Endodermal cell (in vitro differentiated cells): ENCODE measurements at regions not wholly inside any gene's neighbourhood (a gene's known extent, or its start where the extent isn't known, plus 50 kb on each side); places are given as distances from the start of the nearest gene placed in this dataset.

Experiments
- DNase-seq: peaks from one replicate; pipeline ENCODE4 v3.0.0-alpha.2; 2017
- H3K27ac ChIP-seq: 2 replicates; pipeline ENCODE4 v1.5.1; 2013; ENCODE audit warnings: mild to moderate bottlenecking, low read depth, low read length, moderate library complexity
- H3K27me3 ChIP-seq: 2 replicates; pipeline ENCODE4 v1.6.1; 2013; ENCODE audit warnings: mild to moderate bottlenecking, low read length, moderate library complexity; ENCODE audit not compliant: insufficient read depth, control insufficient read depth, poor library complexity, severe bottlenecking
- H3K36me3 ChIP-seq: 2 replicates; pipeline ENCODE4 v1.7.0; 2013; ENCODE audit warnings: mild to moderate bottlenecking, low read length, moderate library complexity; ENCODE audit not compliant: control insufficient read depth, insufficient read depth
- H3K4me1 ChIP-seq: one replicate; pipeline ENCODE4 v1.7.0; 2013; ENCODE audit warnings: low read length; ENCODE audit not compliant: control insufficient read depth, insufficient read depth
- H3K4me3 ChIP-seq: 2 replicates; pipeline ENCODE4 v1.5.1; 2013; ENCODE audit warnings: mild to moderate bottlenecking, low read length, moderate library complexity
- H3K9ac ChIP-seq: 2 replicates; pipeline ENCODE4 v1.6.1; 2013; ENCODE audit warnings: mild to moderate bottlenecking, low read length, moderate library complexity; ENCODE audit not compliant: poor library complexity, severe bottlenecking; ENCODE audit errors: extremely low read depth
- H3K9me3 ChIP-seq: 2 replicates; pipeline ENCODE4 v1.6.1; 2013; ENCODE audit warnings: mild to moderate bottlenecking, low read length, moderate library complexity; ENCODE audit not compliant: control insufficient read depth
- H3K27ac Mint-ChIP-seq: 2 replicates; pipeline ENCODE4 v1.8.0; 2020; ENCODE audit warnings: mixed read lengths
- H3K27me3 Mint-ChIP-seq: 2 replicates; pipeline ENCODE4 v1.8.0; 2021; ENCODE audit warnings: mild to moderate bottlenecking, mixed read lengths; ENCODE audit not compliant: insufficient read depth
- H3K36me3 Mint-ChIP-seq: 2 replicates; pipeline ENCODE4 v1.8.0; 2020; ENCODE audit warnings: low read depth, mixed read lengths
- H3K4me1 Mint-ChIP-seq: 2 replicates; pipeline ENCODE4 v1.8.0; 2020; ENCODE audit warnings: mixed read lengths
- H3K4me3 Mint-ChIP-seq: 2 replicates; pipeline ENCODE4 v1.8.0; 2020; ENCODE audit warnings: mild to moderate bottlenecking, moderate library complexity, mixed read lengths
- H3K9me3 Mint-ChIP-seq: 2 replicates; pipeline ENCODE4 v1.8.0; 2020; ENCODE audit warnings: mild to moderate bottlenecking, mixed read lengths
- CTCF ChIP-seq: fragments of 200-600 bp; sonication (generic); conservative IDR thresholded peaks from 2 replicates; pipeline ENCODE4 v1.5.0; 2021; ENCODE audit warnings: antibody characterized with exemption, mild to moderate bottlenecking
- WGBS, 2 experiments: methylation state at CpG; one replicate each; pipeline versions ENCODE4 v1.1.5 to v1.1.7; 2013; ENCODE audit warnings: missing lambda C conversion rate in 2 of 2, mixed read lengths in 1 of 2; ENCODE audit not compliant: insufficient coverage in 1 of 2, insufficient read length in 1 of 2; 5-methylcytosine and 5-hydroxymethylcytosine counted together

GRCh38 chr1:82218846-82219245 lies 418.1 kb downstream of the ADGRL2 start:
- no peak overlapping the region for H3K27ac Mint-ChIP-seq
- H3K27me3 Mint-ChIP-seq, result no peaks in the 10 kb centered on the region
- no peaks in the 10 kb centered on the region for H3K36me3 Mint-ChIP-seq
- WGBS, 2 experiments, result 98 to 100% methylated on average over 2 of the region's 2 CpGs
- Histone ChIP-seq H3K27ac (no peak overlapping the region), H3K4me3 (no peak overlapping the region), H3K4me1 (no peaks in the 10 kb centered on the region), H3K9ac (no peak overlapping the region), H3K27me3 (no peaks in the 10 kb centered on the region), H3K36me3 (no peaks in the 10 kb centered on the region), H3K9me3 (no peaks in the 10 kb centered on the region)
- TF ChIP-seq CTCF, result no peak
- H3K9me3 Mint-ChIP-seq, result no peaks in the 10 kb centered on the region
- no peak overlapping the region for H3K4me3 Mint-ChIP-seq
- H3K4me1 Mint-ChIP-seq, result no peaks in the 10 kb centered on the region
- DNase-seq, result no peak

- Mint-ChIP-seq H3K27ac (no peak overlapping the region), H3K4me1 (no peaks in the 10 kb centered on the region), H3K4me3 (no peak overlapping the region), H3K27me3 (no peaks in the 10 kb centered on the region), H3K9me3 (no peaks in the 10 kb centered on the region), H3K36me3 (no peaks in the 10 kb centered on the region)
- H3K9me3 ChIP-seq, result no peaks in the 10 kb centered on the region
- no peak for DNase-seq
- no peaks in the 10 kb centered on the region for H3K36me3 ChIP-seq
- H3K27me3 ChIP-seq, result no peaks in the 10 kb centered on the region
- peaks cover 3% of the 10 kb centered on the region for H3K4me1 ChIP-seq
- no peak overlapping the region for H3K4me3 ChIP-seq
- WGBS, 2 experiments, result 84 to 96% methylated on average over 2 of the region's 2 CpGs
- no peak overlapping the region for H3K27ac ChIP-seq
- TF ChIP-seq CTCF, result no peak
- H3K9ac ChIP-seq, result no peak overlapping the region
Measured at GRCh38 chr1:82215853-82216175, 415.1 kb downstream of the ADGRL2 start.

GRCh38 chr1:82215056-82215852 lies 414.5 kb downstream of the ADGRL2 start:
- H3K36me3 ChIP-seq, result no peaks in the 10 kb centered on the region
- H3K27me3 ChIP-seq, result no peaks in the 10 kb centered on the region
- Mint-ChIP-seq H3K4me3 (no peak overlapping the region), H3K36me3 (no peaks in the 10 kb centered on the region), H3K27ac (no peak overlapping the region), H3K27me3 (no peaks in the 10 kb centered on the region), H3K9me3 (no peaks in the 10 kb centered on the region), H3K4me1 (no peaks in the 10 kb centered on the region)
- no peak overlapping the region for H3K9ac ChIP-seq
- WGBS, 2 experiments, result 93 to 100% methylated on average over 4 to 11 of the region's 11 CpGs
- peaks cover 3% of the 10 kb centered on the region for H3K4me1 ChIP-seq
- TF ChIP-seq CTCF, result no peak
- no peak overlapping the region for H3K27ac ChIP-seq
- H3K4me3 ChIP-seq, result no peak overlapping the region
- no peaks in the 10 kb centered on the region for H3K9me3 ChIP-seq
- no peak for DNase-seq
